Uterus (tissue), 3 donors: ENCODE measurements at regions not wholly inside any gene's neighbourhood (a gene's known extent, or its start where the extent isn't known, plus 50 kb on each side); places are given as distances from the start of the nearest gene placed in this dataset.

Experiments used
- DNase-seq, 2 donors: peaks; one replicate each; pipeline ENCODE4 v3.0.0-alpha.2; 2019 to 2020
- H3K27ac ChIP-seq, 2 donors: fragments of 200-600 bp; sonication (generic); 1 replicate in 1 of 2; 2 replicates in 1 of 2; pipeline ENCODE4 v1.5.1; 2016 to 2018
- H3K27me3 ChIP-seq, 2 donors: fragments of 200-600 bp; sonication (generic); one replicate each; pipeline ENCODE4 v1.5.1; 2018 to 2019; ENCODE audit warnings: control low read depth in 1 of 2
- H3K36me3 ChIP-seq, 2 donors: fragments of 200-600 bp; sonication (generic); one replicate each; pipeline ENCODE4 v1.5.1; 2019; ENCODE audit warnings: control low read depth in 1 of 2
- H3K4me1 ChIP-seq, 2 donors: fragments of 200-600 bp; sonication (generic); one replicate each; pipeline ENCODE4 v1.5.1; 2018 to 2019; ENCODE audit warnings: control low read depth in 1 of 2
- H3K4me3 ChIP-seq, 2 donors: fragments of 200-600 bp; sonication (generic); 1 replicate in 1 of 2; 2 replicates in 1 of 2; pipeline ENCODE4 v1.5.1; 2018 to 2019; ENCODE audit warnings: mild to moderate bottlenecking in 1 of 2
- H3K9me3 ChIP-seq, 2 donors: fragments of 200-600 bp; sonication (generic); one replicate each; pipeline ENCODE4 v1.5.1; 2019; ENCODE audit warnings: control low read depth in 1 of 2
- POLR2A ChIP-seq, 2 donors: fragments of 450-650 bp; IDR thresholded peaks; one replicate each; pipeline ENCODE4 v1.6.1; 2016; ENCODE audit warnings: antibody characterized with exemption in 2 of 2, mild to moderate bottlenecking in 1 of 2, moderate library complexity in 1 of 2
- intact Hi-C: fragments of 100-400 bp; cut with DNase I; formaldehyde crosslinking; loops from one replicate; pipeline ENCODE4 v1.15.1; 2023; ENCODE audit warnings: low total_unique reads
- TF ChIP-seq, protein P1 (sequence below), 4 experiments: fragments of 200-600 bp in 2 of 4; fragments of 450-650 bp in 2 of 4; sonication (generic) in 2 of 4; IDR thresholded peaks; one replicate each; pipeline ENCODE4 v1.5.1; 2016 to 2019; ENCODE audit warnings: antibody characterized with exemption in 4 of 4, mild to moderate bottlenecking in 2 of 4, moderate library complexity in 1 of 4
- donor health status: DM: yes; HTN: yes; CAD: no.

DNA sequence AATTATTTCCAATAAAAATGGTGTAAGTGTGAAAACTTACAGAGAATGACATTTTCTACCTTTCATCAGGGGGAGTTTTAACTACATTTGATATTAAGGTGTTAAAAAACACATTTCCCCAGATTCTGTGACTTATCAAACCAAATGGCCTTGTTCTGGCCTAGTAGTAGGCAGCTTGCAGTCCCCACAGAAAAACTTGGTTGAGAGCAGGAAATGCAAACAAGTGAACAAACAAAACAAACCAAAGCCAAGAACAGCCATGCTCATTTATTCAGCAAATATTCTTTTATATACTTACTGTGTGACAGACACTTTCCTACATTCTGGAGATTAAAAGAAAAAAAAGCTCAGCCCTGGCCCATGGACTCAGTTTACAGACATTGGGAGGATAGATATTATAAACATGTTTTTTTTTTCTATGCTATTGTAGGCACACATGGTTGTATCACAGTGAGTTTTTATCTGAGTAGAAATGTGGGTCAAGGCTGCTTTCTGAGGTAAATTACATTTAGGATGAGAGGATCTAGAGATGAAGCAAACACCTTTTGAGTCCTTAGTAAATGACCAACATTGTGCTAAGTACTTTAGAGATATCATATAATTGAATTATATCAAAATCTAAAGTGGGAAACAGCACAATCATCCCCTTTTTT, 449.2 kb upstream of the AADAT start:
- TF ChIP-seq, protein P1, sequence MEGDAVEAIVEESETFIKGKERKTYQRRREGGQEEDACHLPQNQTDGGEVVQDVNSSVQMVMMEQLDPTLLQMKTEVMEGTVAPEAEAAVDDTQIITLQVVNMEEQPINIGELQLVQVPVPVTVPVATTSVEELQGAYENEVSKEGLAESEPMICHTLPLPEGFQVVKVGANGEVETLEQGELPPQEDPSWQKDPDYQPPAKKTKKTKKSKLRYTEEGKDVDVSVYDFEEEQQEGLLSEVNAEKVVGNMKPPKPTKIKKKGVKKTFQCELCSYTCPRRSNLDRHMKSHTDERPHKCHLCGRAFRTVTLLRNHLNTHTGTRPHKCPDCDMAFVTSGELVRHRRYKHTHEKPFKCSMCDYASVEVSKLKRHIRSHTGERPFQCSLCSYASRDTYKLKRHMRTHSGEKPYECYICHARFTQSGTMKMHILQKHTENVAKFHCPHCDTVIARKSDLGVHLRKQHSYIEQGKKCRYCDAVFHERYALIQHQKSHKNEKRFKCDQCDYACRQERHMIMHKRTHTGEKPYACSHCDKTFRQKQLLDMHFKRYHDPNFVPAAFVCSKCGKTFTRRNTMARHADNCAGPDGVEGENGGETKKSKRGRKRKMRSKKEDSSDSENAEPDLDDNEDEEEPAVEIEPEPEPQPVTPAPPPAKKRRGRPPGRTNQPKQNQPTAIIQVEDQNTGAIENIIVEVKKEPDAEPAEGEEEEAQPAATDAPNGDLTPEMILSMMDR (IDR thresholded peaks at IDR 0.05), result no peak
- no peak for TF ChIP-seq POLR2A (IDR thresholded peaks at IDR 0.05)
- intact Hi-C loops, result no loop called here
- no peak overlapping the region for H3K27ac ChIP-seq
- H3K36me3 ChIP-seq, result no peaks in the 10 kb centered on the region
- H3K4me1 ChIP-seq, result no peaks in the 10 kb centered on the region
- H3K27me3 ChIP-seq, result no peaks in the 10 kb centered on the region
- no peaks in the 10 kb centered on the region for H3K9me3 ChIP-seq
- H3K4me3 ChIP-seq, result no peak overlapping the region
- DNase-seq, result no peak

DNA sequence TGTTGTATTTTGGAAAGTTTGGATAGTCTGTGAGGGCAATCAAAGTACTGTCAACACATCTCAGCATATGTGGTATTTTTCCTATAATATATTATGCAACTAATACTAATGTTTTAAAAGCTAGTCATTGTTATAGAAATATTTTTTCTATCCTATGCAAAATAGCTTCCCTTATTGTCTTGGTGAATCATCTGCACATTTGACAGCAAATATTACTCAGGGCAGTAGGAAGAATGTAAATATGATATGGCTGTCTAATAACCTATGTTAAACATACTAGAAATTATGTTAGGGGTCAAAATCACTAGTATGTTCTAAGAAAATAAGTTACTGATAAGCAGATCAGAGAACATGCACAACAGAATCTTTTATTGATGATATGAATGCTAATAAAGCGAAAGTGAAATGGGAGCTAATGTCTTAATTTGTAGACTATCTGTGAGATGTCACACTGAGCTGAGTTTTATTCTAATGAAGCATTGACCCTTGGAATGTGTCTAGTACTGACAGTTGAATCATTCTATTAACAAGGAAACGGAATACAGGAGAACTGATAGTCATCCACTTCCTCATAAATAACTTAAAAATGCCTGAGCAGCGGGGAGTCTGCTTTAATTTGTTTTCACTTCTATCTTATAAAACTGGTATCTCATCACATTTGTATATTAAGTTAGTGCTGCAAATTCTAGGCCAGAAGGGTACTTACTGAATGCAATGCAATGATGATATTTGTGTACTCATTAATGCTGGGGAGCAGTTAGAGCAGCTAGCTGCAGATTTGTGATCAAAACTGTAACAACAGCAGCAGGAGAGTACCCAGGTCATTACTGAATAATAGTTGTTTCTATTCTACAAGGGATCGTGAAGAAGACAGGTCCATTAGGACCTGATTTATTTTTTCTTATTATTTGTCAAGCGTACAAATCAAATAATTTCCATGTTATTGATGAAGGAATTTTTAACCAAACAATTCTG, 440.3 kb upstream of the AADAT start:
- Histone ChIP-seq H3K36me3 (no peaks in the 10 kb centered on the region), H3K9me3 (no peaks in the 10 kb centered on the region), H3K4me3 (no peak overlapping the region), H3K4me1 (no peaks in the 10 kb centered on the region), H3K27ac (no peak overlapping the region), H3K27me3 (no peaks in the 10 kb centered on the region)
- no peak for DNase-seq
- TF ChIP-seq POLR2A (IDR thresholded peaks at IDR 0.05), result no peak
- TF ChIP-seq, protein P1 (IDR thresholded peaks at IDR 0.05), result no peak
- intact Hi-C loops, result no loop called here

DNA sequence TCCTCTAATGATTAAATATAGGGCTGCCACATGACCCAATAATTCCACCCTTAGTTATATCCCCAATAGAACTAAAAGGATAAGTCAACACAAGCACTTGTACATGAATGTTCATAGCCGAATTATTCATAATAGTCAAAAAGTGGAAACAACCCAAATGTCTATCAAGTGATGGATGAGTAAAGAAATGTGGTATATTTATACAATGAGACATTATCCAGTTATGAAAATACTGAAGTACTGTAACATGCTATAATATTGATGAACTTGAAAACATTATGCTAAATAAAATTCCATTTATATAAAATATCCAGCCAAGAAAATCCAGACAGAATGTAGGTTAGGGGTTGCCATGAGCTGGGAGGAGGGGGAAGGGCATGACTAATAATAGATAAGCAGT, 436.7 kb upstream of the AADAT start:
- no peak for TF ChIP-seq POLR2A (IDR thresholded peaks at IDR 0.05)
- TF ChIP-seq, protein P1 (IDR thresholded peaks at IDR 0.05), result no peak
- Histone ChIP-seq H3K27ac (no peak overlapping the region), H3K9me3 (no peaks in the 10 kb centered on the region), H3K4me3 (no peak overlapping the region), H3K36me3 (no peaks in the 10 kb centered on the region), H3K4me1 (no peaks in the 10 kb centered on the region), H3K27me3 (no peaks in the 10 kb centered on the region)
- intact Hi-C loops, result no loop called here
- DNase-seq, result no peak

DNA sequence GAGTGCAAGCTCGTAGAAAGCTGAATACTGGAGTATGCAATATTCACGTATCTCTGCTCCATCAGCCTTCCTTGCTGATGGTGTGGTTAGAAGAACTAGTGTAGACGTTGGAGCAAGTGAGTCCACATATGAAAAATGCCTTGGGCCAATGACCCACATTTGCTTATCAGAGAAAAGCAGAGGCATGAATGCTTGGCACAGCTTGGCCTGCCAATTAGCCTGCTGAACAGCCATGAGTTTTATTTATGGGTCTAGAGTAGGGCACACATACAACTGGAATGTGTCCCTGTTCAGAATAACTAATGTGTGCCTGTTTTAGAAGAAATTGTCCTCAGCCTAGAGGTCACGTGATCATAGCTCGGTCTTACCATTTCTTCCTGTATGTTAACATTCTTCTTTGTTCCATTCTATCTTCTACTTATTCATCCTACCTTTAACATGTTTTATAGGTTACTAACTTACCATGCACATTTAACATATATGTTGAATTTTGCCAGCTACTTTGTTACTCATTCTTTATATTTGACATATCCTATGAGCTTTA, 432.7 kb upstream of the AADAT start:
- intact Hi-C loops, result no loop called here
- no peaks in the 10 kb centered on the region for H3K4me1 ChIP-seq
- no peaks in the 10 kb centered on the region for H3K36me3 ChIP-seq
- H3K9me3 ChIP-seq, result no peaks in the 10 kb centered on the region
- H3K27me3 ChIP-seq, result no peaks in the 10 kb centered on the region
- no peak for TF ChIP-seq POLR2A (IDR thresholded peaks at IDR 0.05)
- TF ChIP-seq, protein P1 (IDR thresholded peaks at IDR 0.05), result no peak
- no peak overlapping the region for H3K4me3 ChIP-seq
- DNase-seq, result no peak
- H3K27ac ChIP-seq, result no peak overlapping the region

DNA sequence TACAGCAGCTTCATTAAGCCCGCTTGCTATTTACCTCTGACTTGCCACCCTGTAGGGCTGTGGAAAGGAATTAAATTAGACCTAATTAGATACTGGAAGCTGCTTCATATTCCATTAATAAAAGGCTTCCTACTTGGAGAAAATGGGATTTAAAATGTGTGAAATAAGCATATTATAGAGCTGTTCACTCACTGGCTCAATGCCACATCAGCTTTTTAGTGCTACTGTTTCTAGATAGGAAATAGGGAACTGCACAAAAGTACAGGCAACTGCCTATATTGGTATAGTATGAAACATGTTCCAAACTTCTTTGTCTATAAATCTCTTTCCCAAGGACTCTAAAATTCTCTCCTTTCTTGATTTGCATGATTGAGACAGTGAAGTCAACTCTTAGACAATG, 407.9 kb upstream of the AADAT start:
- H3K9me3 ChIP-seq, result no peaks in the 10 kb centered on the region
- no peaks in the 10 kb centered on the region for H3K4me1 ChIP-seq
- TF ChIP-seq, protein P1 (IDR thresholded peaks at IDR 0.05), result no peak
- no peak for TF ChIP-seq POLR2A (IDR thresholded peaks at IDR 0.05)
- no peaks in the 10 kb centered on the region for H3K36me3 ChIP-seq
- no peaks in the 10 kb centered on the region for H3K27me3 ChIP-seq
- intact Hi-C loops, result no loop called here
- H3K27ac ChIP-seq, result peak overlapping the region in 1 of 2 donors; percentile 10
- H3K4me3 ChIP-seq, result peak overlapping the region in 1 of 2 donors; percentile 38
- DNase-seq, result no peak
